CD4-positive, alpha-beta T cell (primary cell): ENCODE measurements at regions not wholly inside any gene's neighbourhood (a gene's known extent, or its start where the extent isn't known, plus 50 kb on each side); places are given as distances from the start of the nearest gene placed in this dataset.

ENCODE experiments used
- ATAC-seq: fragments of 200-7000 bp; cut with Tn5 transposase; one replicate; pipeline ENCODE4 v1.10.0; 2022; ENCODE audit warnings: mild to moderate bottlenecking; ENCODE audit not compliant: poor library complexity
- CTCF ChIA-PET: fragments of 350-600 bp; sonication (Branson Sonifier 250); formaldehyde crosslinking; loops from one replicate; lab custom pipeline; 2021; ENCODE audit warnings: antibody characterized with exemption, inconsistent platforms; lab: Charles Lee
- POLR2A ChIA-PET: fragments of 350-600 bp; sonication (Branson Sonifier 250); formaldehyde crosslinking; loops from one replicate; lab custom pipeline; 2021; ENCODE audit warnings: antibody characterized with exemption, inconsistent platforms; lab: Charles Lee
- DNase-seq, 14 experiments: peaks; one replicate each; pipeline ENCODE4 v3.0.0-alpha.2; 2013 to 2020; ENCODE audit warnings: mixed read lengths in 2 of 14
- H3K27ac ChIP-seq, 2 donors: one replicate each; pipeline versions ENCODE4 v1.5.1 to v1.7.0; 2013; ENCODE audit warnings: low read length in 2 of 2, low read depth in 1 of 2, mild to moderate bottlenecking in 1 of 2
- H3K27me3 ChIP-seq, 2 experiments: 1 replicate in 1 of 2; 2 replicates in 1 of 2; pipeline versions ENCODE4 v1.6.1 to v1.7.0; 2013; ENCODE audit warnings: low read length in 2 of 2, control low read depth in 1 of 2, mild to moderate bottlenecking in 1 of 2, moderate library complexity in 1 of 2; ENCODE audit not compliant: insufficient read depth in 2 of 2, control insufficient read depth in 1 of 2
- H3K36me3 ChIP-seq: one replicate; pipeline ENCODE4 v1.6.1; 2013; ENCODE audit warnings: low read length, control low read depth; ENCODE audit not compliant: insufficient read depth
- H3K4me1 ChIP-seq: one replicate; pipeline ENCODE4 v1.6.1; 2013; ENCODE audit warnings: low read length, control low read depth; ENCODE audit not compliant: insufficient read depth
- H3K4me3 ChIP-seq: one replicate; pipeline ENCODE4 v1.5.1; 2013; ENCODE audit warnings: mild to moderate bottlenecking, low read length, moderate library complexity
- H3K9me3 ChIP-seq, 2 experiments: 1 replicate in 1 of 2; 2 replicates in 1 of 2; pipeline versions ENCODE4 v1.6.1 to v1.7.0; 2013; ENCODE audit warnings: low read length in 2 of 2, mild to moderate bottlenecking in 2 of 2, control low read depth in 1 of 2, moderate library complexity in 1 of 2; ENCODE audit not compliant: control insufficient read depth in 1 of 2, insufficient read depth in 1 of 2
- H3K27ac Mint-ChIP-seq: one replicate; pipeline ENCODE4 v1.8.0; 2020; ENCODE audit warnings: mixed read lengths
- H3K27me3 Mint-ChIP-seq: one replicate; pipeline ENCODE4 v1.8.0; 2021; ENCODE audit warnings: mixed read lengths
- H3K36me3 Mint-ChIP-seq: one replicate; pipeline ENCODE4 v1.8.0; 2021; ENCODE audit warnings: low read depth, mixed read lengths
- H3K4me1 Mint-ChIP-seq: one replicate; pipeline ENCODE4 v1.8.0; 2021; ENCODE audit warnings: low read depth, mixed read lengths
- H3K4me3 Mint-ChIP-seq: one replicate; pipeline ENCODE4 v1.8.0; 2020; ENCODE audit warnings: mild to moderate bottlenecking, mixed read lengths
- H3K9me3 Mint-ChIP-seq: one replicate; pipeline ENCODE4 v1.8.0; 2020; ENCODE audit warnings: mixed read lengths
- CTCF ChIP-seq: fragments of 200-600 bp; IDR thresholded peaks from one replicate; pipeline ENCODE4 v1.8.0; 2022; ENCODE audit warnings: antibody characterized with exemption, mild to moderate bottlenecking
- intact Hi-C, 2 experiments: fragments of 100-400 bp; cut with DNase I in 1 of 2; cut with micrococcal nuclease in 1 of 2; formaldehyde crosslinking; loops; one replicate each; pipeline versions ENCODE4 v1.15.1 to v1.9.0; 2023 to 2025; cut with DNase I, micrococcal nuclease

- POLR2A ChIA-PET: no interaction called here
- no peak for ATAC-seq
- H3K4me3 Mint-ChIP-seq: no peak overlapping the region
- H3K4me1 Mint-ChIP-seq: no peaks in the 10 kb centered on the region
- Histone ChIP-seq H3K4me3 (no peak overlapping the region), H3K27me3 (no peaks in the 10 kb centered on the region), H3K27ac (no peak overlapping the region), H3K4me1 (no peaks in the 10 kb centered on the region), H3K9me3 (no peaks in the 10 kb centered on the region), H3K36me3 (no peaks in the 10 kb centered on the region)
- H3K36me3 Mint-ChIP-seq: no peaks in the 10 kb centered on the region
- peaks cover 8% of the 10 kb centered on the region for H3K9me3 Mint-ChIP-seq
- no peak for DNase-seq
- no peak for TF ChIP-seq CTCF
- no peaks in the 10 kb centered on the region for H3K27me3 Mint-ChIP-seq
- intact Hi-C loops: no loop called here
- no peak overlapping the region for H3K27ac Mint-ChIP-seq
- CTCF ChIA-PET: no interaction called here
Observed at GRCh38 chr5:165616490-165617405, 2111.3 kb downstream of the MAT2B start.

GRCh38 chr5:165617491-165617890, 2112.1 kb downstream of the MAT2B start:
- no peak for DNase-seq
- no peak overlapping the region for H3K27ac ChIP-seq
- TF ChIP-seq CTCF: no peak
- H3K9me3 ChIP-seq: no peaks in the 10 kb centered on the region
- H3K4me1 ChIP-seq: no peaks in the 10 kb centered on the region
- Mint-ChIP-seq H3K27me3 (no peaks in the 10 kb centered on the region), H3K27ac (no peak overlapping the region), H3K4me1 (no peaks in the 10 kb centered on the region), H3K4me3 (no peak overlapping the region), H3K9me3 (peaks cover 11% of the 10 kb centered on the region), H3K36me3 (no peaks in the 10 kb centered on the region)
- no peak overlapping the region for H3K4me3 ChIP-seq
- ChIA-PET POLR2A (no interaction called here), CTCF (no interaction called here)
- no peaks in the 10 kb centered on the region for H3K27me3 ChIP-seq
- no peaks in the 10 kb centered on the region for H3K36me3 ChIP-seq
- ATAC-seq: no peak
- intact Hi-C loops: no loop called here

GRCh38 chr5:165620394-165620793, 2115.0 kb downstream of the MAT2B start:
- H3K9me3 Mint-ChIP-seq: peaks cover 13% of the 10 kb centered on the region
- TF ChIP-seq CTCF: no peak
- Histone ChIP-seq H3K9me3 (no peaks in the 10 kb centered on the region), H3K27me3 (no peaks in the 10 kb centered on the region), H3K4me3 (no peak overlapping the region), H3K36me3 (no peaks in the 10 kb centered on the region), H3K27ac (no peak overlapping the region), H3K4me1 (no peaks in the 10 kb centered on the region)
- H3K27me3 Mint-ChIP-seq: no peaks in the 10 kb centered on the region
- ATAC-seq: no peak
- H3K4me1 Mint-ChIP-seq: no peaks in the 10 kb centered on the region
- ChIA-PET POLR2A (no interaction called here), CTCF (no interaction called here)
- H3K4me3 Mint-ChIP-seq: no peak overlapping the region
- DNase-seq: no peak
- H3K36me3 Mint-ChIP-seq: no peaks in the 10 kb centered on the region
- intact Hi-C loops: no loop called here
- no peak overlapping the region for H3K27ac Mint-ChIP-seq
